ENCODE measurements at regions not wholly inside any gene's neighbourhood (a gene's known extent, or its start where the extent isn't known, plus 50 kb on each side); places are given as distances from the start of the nearest gene placed in this dataset.

DNA sequence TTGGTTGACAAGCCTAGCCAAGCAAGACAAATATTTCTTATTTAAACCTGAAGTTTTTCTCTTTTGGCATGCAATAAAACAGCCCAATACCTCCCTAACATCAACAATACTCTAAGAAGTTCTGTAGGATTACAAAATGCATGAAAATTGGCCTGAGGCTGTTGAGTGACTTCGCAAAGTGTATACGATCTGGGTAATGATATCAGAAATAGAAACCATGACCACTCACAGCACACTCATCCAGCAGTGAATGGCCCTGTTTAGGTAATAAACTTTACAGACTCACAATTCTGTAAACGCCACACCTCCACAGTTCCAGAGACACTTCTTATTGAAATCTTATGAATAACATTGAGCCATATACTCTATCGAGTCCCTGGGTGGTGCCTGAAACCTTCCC, 83.0 kb upstream of the NAALADL2 start:
- TF ChIP-seq, protein P1, sequence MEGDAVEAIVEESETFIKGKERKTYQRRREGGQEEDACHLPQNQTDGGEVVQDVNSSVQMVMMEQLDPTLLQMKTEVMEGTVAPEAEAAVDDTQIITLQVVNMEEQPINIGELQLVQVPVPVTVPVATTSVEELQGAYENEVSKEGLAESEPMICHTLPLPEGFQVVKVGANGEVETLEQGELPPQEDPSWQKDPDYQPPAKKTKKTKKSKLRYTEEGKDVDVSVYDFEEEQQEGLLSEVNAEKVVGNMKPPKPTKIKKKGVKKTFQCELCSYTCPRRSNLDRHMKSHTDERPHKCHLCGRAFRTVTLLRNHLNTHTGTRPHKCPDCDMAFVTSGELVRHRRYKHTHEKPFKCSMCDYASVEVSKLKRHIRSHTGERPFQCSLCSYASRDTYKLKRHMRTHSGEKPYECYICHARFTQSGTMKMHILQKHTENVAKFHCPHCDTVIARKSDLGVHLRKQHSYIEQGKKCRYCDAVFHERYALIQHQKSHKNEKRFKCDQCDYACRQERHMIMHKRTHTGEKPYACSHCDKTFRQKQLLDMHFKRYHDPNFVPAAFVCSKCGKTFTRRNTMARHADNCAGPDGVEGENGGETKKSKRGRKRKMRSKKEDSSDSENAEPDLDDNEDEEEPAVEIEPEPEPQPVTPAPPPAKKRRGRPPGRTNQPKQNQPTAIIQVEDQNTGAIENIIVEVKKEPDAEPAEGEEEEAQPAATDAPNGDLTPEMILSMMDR (IDR thresholded peaks at IDR 0.05; ENCODE audit: poor library complexity, severe bottlenecking), result no peak
- H3K4me3 ChIP-seq (ENCODE audit: severe bottlenecking), result no peak overlapping the region
- DNase-seq (ENCODE audit: low spot score), result no peak

GRCh38 chr3:174776636-174777035, 82.5 kb upstream of the NAALADL2 start:
- Histone ChIP-seq H3K36me3 (ENCODE audit: low read depth) (no peaks in the 10 kb centered on the region), H3K9me3 (ENCODE audit: severe bottlenecking) (no peaks in the 10 kb centered on the region), H3K27ac (ENCODE audit: poor library complexity, severe bottlenecking) (no peak overlapping the region), H3K4me1 (ENCODE audit: insufficient read depth, poor library complexity, severe bottlenecking) (no peaks in the 10 kb centered on the region), H3K4me3 (ENCODE audit: severe bottlenecking) (no peak overlapping the region), H3K27me3 (ENCODE audit: insufficient read depth, poor library complexity, severe bottlenecking) (no peaks in the 10 kb centered on the region)
- TF ChIP-seq, protein P1 (IDR thresholded peaks at IDR 0.05; ENCODE audit: poor library complexity, severe bottlenecking), result no peak
- ATAC-seq (ENCODE audit: low read depth) (no peak), DNase-seq (ENCODE audit: low spot score) (no peak)

More for the DNA sequence above, 83.0 kb upstream of the NAALADL2 start:
- ATAC-seq (ENCODE audit: low read depth), result peak; percentile 40; the same call in 1 of the 3 replicates
- H3K4me1 ChIP-seq (ENCODE audit: insufficient read depth, poor library complexity, severe bottlenecking), result no peaks in the 10 kb centered on the region
- no peaks in the 10 kb centered on the region for H3K27me3 ChIP-seq (ENCODE audit: insufficient read depth, poor library complexity, severe bottlenecking)
- no peaks in the 10 kb centered on the region for H3K36me3 ChIP-seq (ENCODE audit: low read depth)
- no peaks in the 10 kb centered on the region for H3K9me3 ChIP-seq (ENCODE audit: severe bottlenecking)
- no peak overlapping the region for H3K27ac ChIP-seq (ENCODE audit: poor library complexity, severe bottlenecking)

GRCh38 chr3:174777813-174778212, 81.3 kb upstream of the NAALADL2 start:
- TF ChIP-seq, protein P1 (IDR thresholded peaks at IDR 0.05; ENCODE audit: poor library complexity, severe bottlenecking), result no peak
- no peak overlapping the region for H3K27ac ChIP-seq (ENCODE audit: poor library complexity, severe bottlenecking)
- no peaks in the 10 kb centered on the region for H3K36me3 ChIP-seq (ENCODE audit: low read depth)

DNA sequence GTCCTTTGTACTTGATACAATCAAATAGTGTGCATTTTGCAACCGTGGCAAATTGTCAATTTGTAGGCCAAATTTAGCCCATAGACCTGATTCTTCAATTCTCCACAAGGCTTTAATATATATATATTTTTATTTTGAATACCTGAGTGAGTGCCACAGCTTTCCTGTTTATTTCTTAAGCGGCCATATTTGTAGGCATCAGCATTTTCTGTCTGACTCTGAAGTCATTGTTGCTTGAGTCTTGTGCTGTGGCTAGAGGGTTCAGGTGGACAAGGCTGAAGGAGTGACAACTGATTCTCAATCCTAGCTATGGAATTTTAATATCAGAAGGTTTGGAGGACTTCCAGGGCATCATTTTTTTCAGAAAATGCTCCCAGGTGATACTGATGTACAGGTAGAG, 75.6 kb upstream of the NAALADL2 start:
- no peaks in the 10 kb centered on the region for H3K4me1 ChIP-seq (ENCODE audit: insufficient read depth, poor library complexity, severe bottlenecking)
- H3K9me3 ChIP-seq (ENCODE audit: severe bottlenecking), result no peaks in the 10 kb centered on the region
- ATAC-seq (ENCODE audit: low read depth), result no peak
- no peaks in the 10 kb centered on the region for H3K36me3 ChIP-seq (ENCODE audit: low read depth)
- no peak for DNase-seq (ENCODE audit: low spot score)
- no peak overlapping the region for H3K27ac ChIP-seq (ENCODE audit: poor library complexity, severe bottlenecking)
- TF ChIP-seq, protein P1 (IDR thresholded peaks at IDR 0.05; ENCODE audit: poor library complexity, severe bottlenecking), result no peak
- H3K27me3 ChIP-seq (ENCODE audit: insufficient read depth, poor library complexity, severe bottlenecking), result no peaks in the 10 kb centered on the region
- H3K4me3 ChIP-seq (ENCODE audit: severe bottlenecking), result no peak overlapping the region

More at GRCh38 chr3:174777813-174778212, 81.3 kb upstream of the NAALADL2 start:
- H3K9me3 ChIP-seq (ENCODE audit: severe bottlenecking), result no peaks in the 10 kb centered on the region
- ATAC-seq (ENCODE audit: low read depth) (no peak), DNase-seq (ENCODE audit: low spot score) (no peak)
- H3K4me3 ChIP-seq (ENCODE audit: severe bottlenecking), result no peak overlapping the region
- H3K27me3 ChIP-seq (ENCODE audit: insufficient read depth, poor library complexity, severe bottlenecking), result no peaks in the 10 kb centered on the region
- H3K4me1 ChIP-seq (ENCODE audit: insufficient read depth, poor library complexity, severe bottlenecking), result no peaks in the 10 kb centered on the region

DNA sequence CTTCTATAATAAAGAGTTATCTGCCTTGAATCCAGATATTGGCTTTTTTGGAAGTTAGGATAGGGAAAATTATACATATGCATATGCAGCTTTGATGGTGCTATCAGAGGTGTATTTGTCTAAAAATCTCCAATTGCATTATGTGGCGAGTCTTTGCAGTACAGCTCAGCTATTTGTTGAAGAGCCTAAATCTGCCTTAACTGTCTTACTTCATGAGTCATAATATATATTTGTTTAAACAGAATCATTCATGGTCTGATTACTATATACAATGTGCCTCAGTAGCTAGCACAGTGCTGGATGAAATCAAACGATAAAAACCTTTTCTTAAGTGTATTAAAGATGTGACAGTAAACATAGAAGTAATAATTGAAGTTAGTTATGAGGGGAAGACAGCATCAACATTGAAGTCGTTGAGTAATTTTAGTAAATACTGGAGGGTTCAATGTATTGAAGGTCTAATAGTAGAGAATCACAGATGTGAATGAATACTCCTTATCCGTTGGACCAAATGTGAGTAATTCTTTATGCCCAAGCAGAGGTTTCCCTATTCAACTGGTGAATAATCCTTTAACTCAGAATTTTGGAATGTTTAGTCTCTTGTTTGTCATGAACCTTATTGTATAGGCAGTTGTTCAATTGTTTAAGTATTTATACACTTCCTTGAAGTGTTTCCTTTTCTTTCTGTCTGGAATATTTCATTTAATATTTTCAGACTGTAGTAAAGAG, 74.8 kb upstream of the NAALADL2 start:
- no peak for DNase-seq (ENCODE audit: low spot score)
- Histone ChIP-seq H3K9me3 (ENCODE audit: severe bottlenecking) (no peaks in the 10 kb centered on the region), H3K27me3 (ENCODE audit: insufficient read depth, poor library complexity, severe bottlenecking) (no peaks in the 10 kb centered on the region), H3K36me3 (ENCODE audit: low read depth) (no peaks in the 10 kb centered on the region), H3K4me3 (ENCODE audit: severe bottlenecking) (no peak overlapping the region), H3K27ac (ENCODE audit: poor library complexity, severe bottlenecking) (no peak overlapping the region), H3K4me1 (ENCODE audit: insufficient read depth, poor library complexity, severe bottlenecking) (no peaks in the 10 kb centered on the region)
- ATAC-seq (ENCODE audit: low read depth), result no peak; the same call in 2 of the 3 replicates
- TF ChIP-seq, protein P1 (IDR thresholded peaks at IDR 0.05; ENCODE audit: poor library complexity, severe bottlenecking), result no peak

All from RWPE2 (cell line).